IPS DF 19.7 (cell line): ENCODE measurements at regions not wholly inside any gene's neighbourhood (a gene's known extent, or its start where the extent isn't known, plus 50 kb on each side); places are given as distances from the start of the nearest gene placed in this dataset.
A peak's percentile ranks its signal among the peaks of the same experiment; 100 is the strongest.

ENCODE experiments used
- DNase-seq: peaks from one replicate; pipeline ENCODE4 v3.0.0-alpha.2; 2013; ENCODE audit warnings: low read depth, low spot score

DNA sequence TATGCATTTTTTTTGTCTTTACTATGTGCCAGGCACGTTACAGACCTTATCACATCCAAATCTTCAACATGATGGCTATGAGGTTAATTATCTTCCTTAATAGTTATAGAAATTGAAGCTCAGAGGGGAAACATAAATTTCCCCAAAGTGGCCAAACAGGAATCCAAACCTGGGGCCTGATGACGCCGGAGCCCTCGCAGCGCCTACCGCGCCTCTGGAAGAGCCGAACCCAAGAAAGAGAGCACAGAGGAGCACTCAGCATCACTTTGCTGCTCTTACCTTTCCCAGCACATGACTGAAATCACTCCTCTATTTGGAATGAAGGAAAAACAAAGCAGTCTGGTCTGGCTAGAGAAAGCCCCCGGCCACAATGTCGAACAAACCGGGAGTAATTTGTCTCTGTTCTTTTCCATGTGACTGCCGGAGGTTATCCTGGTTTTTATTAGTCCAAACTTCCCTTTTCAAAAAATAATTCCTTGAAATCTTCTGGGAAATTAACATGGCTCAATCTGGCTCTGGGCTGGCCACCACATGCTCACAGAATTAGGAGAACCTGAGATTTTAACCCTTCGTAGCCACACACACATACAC lies 195.5 kb downstream of the ADSS2 start:
- no peak for DNase-seq

DNA sequence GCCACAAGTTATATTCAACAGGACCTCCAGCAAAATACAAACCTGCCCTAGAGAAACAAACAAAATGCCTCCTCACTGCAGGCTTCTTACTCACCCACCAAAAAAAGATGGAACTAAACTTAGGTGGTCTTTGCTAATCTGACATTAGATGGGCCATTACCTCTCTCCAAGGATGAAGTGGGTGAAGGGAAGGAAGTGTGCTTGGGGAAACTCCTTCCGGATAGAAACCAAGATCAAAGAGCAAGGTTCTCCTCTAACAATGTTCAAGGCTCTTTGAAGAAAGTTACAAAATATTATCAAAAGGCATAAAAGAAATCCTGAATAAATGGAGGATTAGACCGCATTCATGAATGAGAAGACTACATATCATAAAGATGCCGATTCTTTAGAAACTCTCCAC lies 187.5 kb downstream of the ADSS2 start:
- no peak for DNase-seq

GRCh38 chr1:244265507-244265906 lies 186.2 kb downstream of the ADSS2 start:
- DNase-seq: no peak

- no peak for DNase-seq
These were observed 182.5 kb downstream of the ADSS2 start for GRCh38 chr1:244269169-244269568.

- no peak for DNase-seq
These were observed 180.7 kb downstream of the ADSS2 start for GRCh38 chr1:244271004-244271403.

DNA sequence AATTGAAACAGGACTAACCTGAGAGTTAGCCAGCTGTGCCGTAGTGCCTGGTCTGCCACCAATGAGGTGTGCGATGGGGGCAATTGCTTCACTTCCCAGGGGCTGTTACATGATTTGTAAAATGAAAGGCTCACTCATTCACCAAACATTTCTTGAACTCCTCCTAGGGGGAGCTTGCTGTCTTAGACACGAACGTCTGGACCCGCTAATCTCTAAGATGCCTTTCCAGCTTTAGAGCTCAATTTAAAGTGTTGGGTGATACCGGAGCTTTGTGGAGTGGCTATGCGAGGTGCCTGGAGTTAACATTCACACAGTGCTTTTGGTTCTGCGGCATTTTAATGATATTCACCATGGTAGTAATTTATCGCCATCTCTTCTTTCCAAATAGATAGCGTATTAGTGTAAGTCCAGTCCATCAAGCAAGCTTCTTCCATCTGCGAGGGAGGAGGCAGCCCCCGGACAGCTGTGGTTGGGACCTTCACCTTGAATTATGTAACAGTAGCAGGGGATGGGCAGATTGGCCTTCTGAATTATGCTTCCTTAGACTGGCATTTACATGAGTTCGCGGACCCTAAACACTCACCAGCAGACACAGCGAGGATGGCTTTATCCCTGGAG lies 179.9 kb downstream of the ADSS2 start:
- DNase-seq: no peak

DNA sequence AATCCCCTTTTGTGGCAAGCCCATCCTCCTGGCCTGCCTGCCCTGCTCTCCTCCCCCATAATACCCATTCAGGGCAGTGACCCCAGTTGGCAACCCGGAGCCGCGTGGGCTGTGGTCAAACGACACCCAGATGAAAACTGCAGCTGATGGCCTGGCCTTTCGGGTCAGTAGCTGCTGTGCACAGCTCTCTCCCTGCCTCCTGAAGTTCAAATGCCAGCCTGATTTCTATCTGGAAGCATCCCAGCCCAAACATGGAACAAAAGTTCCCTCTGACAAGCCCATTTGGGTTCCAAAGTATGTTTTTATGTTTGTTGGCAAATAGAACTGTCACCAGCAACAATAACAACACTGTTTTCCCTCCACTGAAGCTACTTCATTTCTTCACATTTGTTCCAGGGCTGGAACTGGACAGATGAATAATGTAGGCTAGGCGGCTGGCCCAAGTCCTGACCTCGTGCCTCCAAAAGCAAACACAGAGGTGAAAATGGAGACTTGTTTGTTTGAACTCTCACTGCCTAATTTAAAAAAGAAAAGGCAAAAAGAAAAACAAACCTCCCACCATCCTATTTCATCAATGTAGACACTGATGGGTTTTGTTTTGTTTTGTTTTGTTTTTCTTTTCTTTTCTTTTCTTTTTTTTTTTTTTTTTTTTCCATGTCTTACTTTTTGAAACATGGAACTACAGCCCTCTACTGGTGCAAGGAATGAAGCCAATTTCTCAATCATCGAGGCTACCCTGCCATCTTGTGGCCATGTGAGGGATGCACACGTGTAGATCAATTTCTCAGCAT lies 179.0 kb downstream of the ADSS2 start:
- peak; percentile 35 for DNase-seq

GRCh38 chr1:244273262-244273844 lies 178.4 kb downstream of the ADSS2 start:
- DNase-seq: no peak

GRCh38 chr1:244273845-244274619 lies 177.7 kb downstream of the ADSS2 start:
- DNase-seq: no peak

DNA sequence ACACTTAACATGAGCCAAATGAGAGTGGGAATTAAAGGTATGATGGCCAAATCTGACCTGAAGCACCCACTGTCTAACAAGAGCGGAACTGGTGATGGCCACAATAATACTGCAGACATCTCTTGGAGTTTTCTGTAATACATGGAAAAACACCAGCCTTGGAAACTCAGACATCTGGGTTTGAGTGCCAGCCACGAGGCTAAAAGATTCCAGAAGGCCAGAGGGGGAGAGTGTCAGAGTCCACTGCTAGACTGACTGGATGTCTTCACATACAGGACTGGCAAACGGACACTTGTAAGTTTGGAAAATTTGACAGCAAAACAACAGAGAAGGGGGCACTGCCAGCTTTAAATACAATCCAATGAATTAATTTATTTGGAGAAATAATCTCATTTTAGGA lies 175.1 kb downstream of the ADSS2 start:
- DNase-seq: no peak

- no peak for DNase-seq
These were observed 171.5 kb downstream of the ADSS2 start for GRCh38 chr1:244280201-244280600.

DNA sequence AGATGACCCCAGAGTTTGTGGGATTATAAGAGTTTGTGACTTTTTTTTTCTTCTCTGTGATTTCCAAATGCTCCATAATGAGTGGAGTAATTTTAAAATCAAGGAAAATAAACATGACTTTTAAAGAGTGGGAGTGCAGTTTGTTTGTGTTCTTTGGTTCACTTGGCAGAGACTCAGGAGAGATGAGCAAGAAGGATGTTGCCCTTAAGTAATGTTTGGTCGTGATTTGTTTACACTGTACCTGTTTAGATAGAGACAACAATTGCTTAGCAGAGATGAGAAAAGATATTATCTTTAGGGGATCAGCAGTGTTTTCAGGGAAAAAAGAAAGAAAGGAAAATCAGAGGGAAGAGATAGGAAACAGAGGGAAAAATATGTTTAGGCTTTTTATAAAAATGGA lies 170.8 kb downstream of the ADSS2 start:
- no peak for DNase-seq

GRCh38 chr1:244283772-244284171 lies 167.9 kb downstream of the ADSS2 start:
- no peak for DNase-seq

DNA sequence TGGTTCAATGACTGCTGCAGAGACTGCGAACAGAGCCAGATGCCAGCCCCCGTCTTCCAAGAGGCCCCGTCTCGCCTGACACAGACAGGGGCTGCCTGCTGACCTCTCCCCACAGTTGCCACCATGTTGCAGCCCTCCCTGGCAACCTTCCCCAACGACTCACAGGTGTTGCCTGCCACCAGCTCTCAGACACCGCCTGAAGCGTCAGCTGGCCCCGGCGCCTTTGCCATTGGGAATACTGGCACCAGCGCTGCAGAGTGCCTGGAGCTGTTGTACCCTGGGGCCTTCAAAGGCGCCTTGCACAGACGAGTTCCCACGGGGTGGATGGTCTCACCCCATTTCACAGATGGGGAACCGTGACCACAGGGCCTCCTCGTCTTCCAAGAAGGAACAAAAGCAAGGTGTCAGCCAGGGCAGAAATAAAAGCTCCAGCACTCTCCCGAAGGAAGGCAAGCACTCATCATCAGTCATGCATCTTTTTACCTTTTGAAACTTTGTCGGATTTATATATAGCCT lies 167.0 kb downstream of the ADSS2 start:
- no peak for DNase-seq

GRCh38 chr1:244286341-244286740 lies 165.4 kb downstream of the ADSS2 start:
- no peak for DNase-seq

GRCh38 chr1:244287726-244288125 lies 164.0 kb downstream of the ADSS2 start:
- no peak for DNase-seq

DNA sequence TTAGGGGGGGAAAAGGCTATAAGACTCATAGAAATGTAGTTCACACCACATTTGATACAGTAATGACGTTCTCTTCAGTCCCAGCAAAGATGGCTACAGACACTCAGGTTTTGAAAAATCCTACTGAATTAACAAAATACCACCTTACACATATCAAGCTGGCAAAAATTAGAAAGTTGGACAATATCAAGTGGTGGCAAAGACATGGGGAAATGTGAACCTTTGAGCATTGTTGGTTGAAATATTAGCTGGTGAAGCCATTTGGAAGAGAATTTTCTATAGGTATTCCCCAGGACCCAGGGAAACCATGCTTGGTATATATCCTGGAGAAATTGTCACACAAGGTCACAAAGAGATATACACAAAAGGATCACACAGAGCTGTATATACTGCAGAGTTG lies 163.0 kb downstream of the ADSS2 start:
- DNase-seq: no peak

- DNase-seq: no peak
These were observed 161.5 kb downstream of the ADSS2 start for GRCh38 chr1:244289991-244290785.

DNA sequence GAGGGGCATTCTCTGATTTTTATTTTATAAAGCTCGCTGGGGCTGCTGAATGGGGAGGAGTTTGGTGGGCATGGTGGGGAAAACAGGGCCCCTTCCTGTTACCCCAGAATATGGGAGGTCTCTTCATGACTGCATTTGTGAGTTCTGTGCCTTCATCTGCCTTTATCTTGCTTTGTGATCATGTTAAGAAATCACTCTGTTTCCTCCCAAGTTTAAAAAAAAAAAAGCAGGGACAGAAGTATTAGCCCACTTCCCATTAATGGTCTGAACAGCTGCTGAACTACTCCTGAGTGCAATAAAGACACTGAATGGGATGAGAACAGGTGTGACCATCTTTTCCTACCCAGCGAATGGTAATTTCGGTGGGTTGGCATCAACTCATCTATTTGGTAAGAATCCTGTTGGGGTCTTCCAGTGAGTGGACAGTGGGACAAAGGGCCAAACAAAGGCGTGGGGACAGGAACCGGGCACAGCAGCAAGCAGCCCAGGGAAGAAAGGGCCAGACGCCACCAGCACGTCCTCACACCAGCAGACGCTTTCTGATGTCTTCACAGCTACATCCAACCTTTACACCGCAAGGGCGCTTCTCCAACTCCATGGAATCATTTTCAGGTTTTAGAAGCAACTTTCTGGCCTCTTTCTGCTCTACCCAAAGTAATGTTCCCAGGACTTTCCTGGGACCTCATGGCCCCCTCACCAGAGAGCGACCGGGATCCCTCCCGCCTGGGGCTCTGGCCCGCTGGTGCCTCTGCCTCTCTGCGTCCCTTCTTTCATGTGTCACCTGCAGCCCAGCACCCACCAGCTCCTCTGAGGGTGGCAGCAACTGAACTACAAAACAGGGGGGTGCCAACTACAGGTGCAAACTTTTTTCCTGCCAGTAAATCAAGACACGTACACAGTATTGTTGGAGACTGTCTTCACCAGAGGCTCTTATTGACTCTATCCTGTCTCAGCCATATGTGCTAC lies 160.2 kb downstream of the ADSS2 start:
- no peak for DNase-seq
